ENCODE measurements at regions not wholly inside any gene's neighbourhood (a gene's known extent, or its start where the extent isn't known, plus 50 kb on each side); places are given as distances from the start of the nearest gene placed in this dataset.

- TF ChIP-seq CTCF (conservative IDR thresholded peaks at IDR 0.05; ENCODE audit: low read depth, low read length) (no peak), EZH2phosphoT487 (IDR thresholded peaks at IDR 0.05; ENCODE audit: borderline replicate concordance, low read length) (no peak), EZH2 (IDR thresholded peaks at IDR 0.05; ENCODE audit: low read length, unreplicated experiment) (no peak)
These were observed 1027.9 kb upstream of the ADGRB3 start for GRCh38 chr6:67606906-67607828.
